GM10266 (cell line): ENCODE measurements at regions not wholly inside any gene's neighbourhood (a gene's known extent, or its start where the extent isn't known, plus 50 kb on each side); places are given as distances from the start of the nearest gene placed in this dataset.

Experiments
- DNase-seq: peaks from one replicate; pipeline ENCODE4 v3.0.0; 2012; ENCODE audit errors: extremely low spot score
- TF ChIP-seq, protein P1 (sequence below): IDR thresholded peaks from 2 replicates; pipeline ENCODE4 v1.5.1; 2012; ENCODE audit warnings: mild to moderate bottlenecking, low read depth; ENCODE audit not compliant: control insufficient read depth, insufficient read depth; ENCODE audit errors: missing control alignments

DNA sequence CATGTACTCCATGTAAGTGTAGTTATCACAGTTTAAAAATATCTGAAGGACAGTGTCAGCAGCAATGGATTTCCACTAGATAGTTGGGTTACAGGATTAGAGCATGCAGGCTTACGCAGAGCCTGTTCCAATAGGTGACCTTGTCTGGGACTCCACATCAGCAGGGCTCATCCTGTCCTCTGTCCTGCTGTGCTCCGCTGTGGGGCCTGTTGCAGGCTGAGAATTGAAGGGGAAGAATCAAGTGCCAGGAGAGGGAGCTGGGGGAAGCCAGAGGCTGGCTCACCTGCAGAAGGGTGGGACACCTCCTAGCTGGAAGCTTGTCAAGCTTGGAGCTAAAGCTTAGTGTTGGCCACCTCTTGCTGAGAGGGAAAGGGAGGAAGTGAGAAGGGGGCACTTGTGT, 62.8 kb downstream of the XCL2 start:
- TF ChIP-seq, protein P1, sequence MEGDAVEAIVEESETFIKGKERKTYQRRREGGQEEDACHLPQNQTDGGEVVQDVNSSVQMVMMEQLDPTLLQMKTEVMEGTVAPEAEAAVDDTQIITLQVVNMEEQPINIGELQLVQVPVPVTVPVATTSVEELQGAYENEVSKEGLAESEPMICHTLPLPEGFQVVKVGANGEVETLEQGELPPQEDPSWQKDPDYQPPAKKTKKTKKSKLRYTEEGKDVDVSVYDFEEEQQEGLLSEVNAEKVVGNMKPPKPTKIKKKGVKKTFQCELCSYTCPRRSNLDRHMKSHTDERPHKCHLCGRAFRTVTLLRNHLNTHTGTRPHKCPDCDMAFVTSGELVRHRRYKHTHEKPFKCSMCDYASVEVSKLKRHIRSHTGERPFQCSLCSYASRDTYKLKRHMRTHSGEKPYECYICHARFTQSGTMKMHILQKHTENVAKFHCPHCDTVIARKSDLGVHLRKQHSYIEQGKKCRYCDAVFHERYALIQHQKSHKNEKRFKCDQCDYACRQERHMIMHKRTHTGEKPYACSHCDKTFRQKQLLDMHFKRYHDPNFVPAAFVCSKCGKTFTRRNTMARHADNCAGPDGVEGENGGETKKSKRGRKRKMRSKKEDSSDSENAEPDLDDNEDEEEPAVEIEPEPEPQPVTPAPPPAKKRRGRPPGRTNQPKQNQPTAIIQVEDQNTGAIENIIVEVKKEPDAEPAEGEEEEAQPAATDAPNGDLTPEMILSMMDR, result no peak
- no peak for DNase-seq

DNA sequence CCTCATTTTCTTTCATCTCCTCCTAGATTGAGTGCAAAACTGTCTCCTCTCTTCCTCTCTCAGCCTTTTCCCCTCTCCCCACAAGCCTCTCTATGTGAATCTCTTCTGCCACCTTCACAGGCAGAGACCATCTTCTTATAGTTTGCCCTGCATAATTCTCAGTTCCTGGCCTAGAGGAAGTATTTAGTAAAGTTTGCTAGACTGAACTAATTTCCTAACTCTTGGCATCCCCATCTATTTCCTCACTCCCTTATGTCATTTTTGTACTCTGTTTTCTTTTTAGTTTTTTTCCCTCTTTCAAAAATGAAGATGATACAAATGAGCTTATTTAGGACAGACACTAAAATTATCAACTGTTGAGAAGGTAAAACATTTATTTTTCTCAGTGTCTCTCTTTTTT, 66.0 kb downstream of the XCL2 start:
- no peak for DNase-seq

DNA sequence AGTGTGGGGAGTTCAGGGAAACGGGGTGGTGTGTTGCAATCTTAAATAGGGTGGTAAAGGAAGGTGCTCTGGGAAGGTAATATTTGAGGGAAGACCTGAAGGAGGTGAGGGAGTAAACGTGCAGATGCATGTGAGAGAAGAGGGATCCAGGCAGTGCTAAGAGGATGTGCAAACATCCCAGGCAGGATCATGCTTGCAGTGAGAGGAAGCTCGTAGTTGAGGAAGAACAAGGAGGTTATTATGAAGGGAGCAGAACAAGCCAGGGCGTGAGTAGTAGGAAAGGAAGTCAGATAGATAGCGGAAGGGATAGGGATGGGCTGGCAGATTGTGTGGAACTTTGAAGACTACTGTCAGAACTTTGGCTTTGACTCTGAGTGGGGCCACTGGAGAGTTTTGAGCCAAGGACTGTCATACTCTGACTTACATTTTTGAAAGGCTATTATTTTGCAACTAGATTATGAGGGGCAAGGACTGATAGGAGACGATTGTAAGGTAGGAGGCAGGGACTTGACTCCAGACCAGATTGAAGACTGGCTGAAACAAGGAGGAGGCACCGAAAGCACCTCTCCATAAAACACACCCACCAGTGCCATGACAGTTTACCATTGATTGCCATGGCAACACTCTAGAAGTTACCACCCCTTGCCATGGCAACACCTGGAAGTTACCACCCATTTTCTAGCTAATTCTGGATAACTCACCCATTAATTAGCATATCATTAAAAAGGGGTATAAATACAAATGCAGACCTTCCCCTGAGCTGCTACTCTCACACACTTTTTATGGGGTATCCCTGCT, 67.0 kb downstream of the XCL2 start:
- DNase-seq, result no peak
- TF ChIP-seq, protein P1, result no peak

More for the DNA sequence above, 66.0 kb downstream of the XCL2 start:
- TF ChIP-seq, protein P1, result no peak

DNA sequence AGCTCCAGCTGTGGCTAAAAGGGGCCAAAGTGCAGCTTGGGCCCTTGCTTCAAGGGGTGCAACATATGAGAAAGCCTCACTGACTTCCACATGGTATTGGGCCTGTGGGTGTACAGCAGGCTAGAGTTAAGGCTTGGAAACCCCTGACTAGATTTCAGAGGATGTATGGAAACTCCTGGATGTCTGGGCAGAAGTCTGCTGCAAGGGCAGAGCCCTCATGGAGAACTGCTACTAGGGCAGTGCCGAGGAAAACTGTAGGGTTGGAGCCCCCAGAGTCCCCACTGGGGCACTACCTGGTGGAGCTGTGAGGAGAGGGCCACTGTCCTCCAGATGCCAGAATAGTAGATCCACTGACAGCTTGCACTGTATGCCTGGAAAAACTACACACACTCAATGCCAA, 69.5 kb downstream of the XCL2 start:
- no peak for DNase-seq
- TF ChIP-seq, protein P1, result no peak

DNA sequence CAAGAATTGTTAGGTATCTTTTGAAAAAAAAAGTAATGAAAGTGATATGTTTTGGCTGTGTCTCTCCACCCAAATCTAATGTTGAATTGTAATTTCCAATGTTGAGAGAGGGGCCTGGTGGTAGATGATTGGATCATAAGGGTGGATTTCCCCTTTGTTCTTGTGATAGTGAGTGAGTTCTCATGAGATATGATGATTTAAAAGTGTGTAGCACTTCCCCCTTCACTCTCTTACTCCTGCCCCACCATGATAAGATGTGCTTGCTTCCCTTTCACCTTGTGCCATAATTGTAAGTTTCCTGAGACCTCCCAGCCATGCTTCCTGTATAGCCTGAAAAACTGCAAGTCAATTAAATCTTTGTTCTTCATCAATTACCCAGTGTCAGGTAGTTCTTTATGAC, 70.7 kb downstream of the XCL2 start:
- no peak for DNase-seq
- TF ChIP-seq, protein P1, result no peak

DNA sequence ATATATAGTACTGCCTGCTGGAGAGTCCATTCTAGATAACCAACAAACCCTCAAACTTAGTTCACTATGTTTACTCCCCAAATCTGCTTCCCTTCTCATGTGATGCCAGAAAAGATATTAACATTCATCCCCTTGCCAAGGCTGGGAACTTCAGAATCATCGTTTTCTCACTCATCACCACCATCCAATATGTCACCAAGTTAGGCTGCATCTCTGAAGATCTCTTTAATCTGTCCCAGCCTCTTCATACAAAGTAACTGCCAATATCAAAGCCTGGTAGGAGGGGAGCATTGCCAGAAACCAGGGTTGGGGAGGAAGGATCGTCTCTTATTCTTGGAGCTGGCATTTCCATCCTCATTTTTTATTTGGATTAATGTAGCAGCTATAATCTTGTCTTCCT, 71.6 kb downstream of the XCL2 start:
- TF ChIP-seq, protein P1, result no peak
- DNase-seq, result no peak

DNA sequence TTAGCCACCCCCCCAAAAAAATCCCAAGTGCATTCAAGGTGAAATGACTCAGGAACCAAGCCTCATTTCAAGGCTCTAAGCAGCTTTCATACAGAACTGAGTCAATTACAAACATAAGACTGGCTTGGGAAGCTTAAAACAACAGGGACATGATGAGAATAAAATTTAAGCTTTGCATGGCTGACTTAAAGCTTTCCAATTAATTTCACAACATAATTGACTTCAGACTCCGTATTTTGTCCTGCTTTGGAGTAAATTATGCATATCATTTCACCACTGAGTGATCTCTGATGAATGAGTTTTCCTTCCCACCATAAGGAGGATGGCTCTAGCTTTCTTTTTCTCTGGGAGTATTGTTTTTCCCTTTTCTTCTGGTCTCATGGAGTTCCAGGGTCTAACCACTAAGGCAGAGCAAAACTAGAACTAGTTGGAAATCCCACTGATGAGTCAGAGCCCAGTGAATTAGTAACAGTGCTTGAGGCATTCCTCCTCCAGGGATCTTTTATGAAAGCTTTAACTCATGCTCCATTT, 72.8 kb downstream of the XCL2 start:
- DNase-seq, result no peak
- TF ChIP-seq, protein P1, result no peak
